ENCODE measurements at regions not wholly inside any gene's neighbourhood (a gene's known extent, or its start where the extent isn't known, plus 50 kb on each side); places are given as distances from the start of the nearest gene placed in this dataset.

- no peak for DNase-seq
Measured at GRCh38 chr13:53150568-53150967, 122.0 kb downstream of the OLFM4 start.

GRCh38 chr13:53151336-53152056 is 122.9 kb downstream of the OLFM4 start:
- peak; percentile 57 for DNase-seq

GRCh38 chr13:53152057-53152421 is 123.4 kb downstream of the OLFM4 start:
- no peak for DNase-seq

GRCh38 chr13:53158201-53158600 is 129.6 kb downstream of the OLFM4 start:
- DNase-seq, result no peak

- DNase-seq, result no peak
Measured at GRCh38 chr13:53159431-53159830, 130.8 kb downstream of the OLFM4 start.

GRCh38 chr13:53160211-53160610 is 131.6 kb downstream of the OLFM4 start:
- no peak for DNase-seq

DNA sequence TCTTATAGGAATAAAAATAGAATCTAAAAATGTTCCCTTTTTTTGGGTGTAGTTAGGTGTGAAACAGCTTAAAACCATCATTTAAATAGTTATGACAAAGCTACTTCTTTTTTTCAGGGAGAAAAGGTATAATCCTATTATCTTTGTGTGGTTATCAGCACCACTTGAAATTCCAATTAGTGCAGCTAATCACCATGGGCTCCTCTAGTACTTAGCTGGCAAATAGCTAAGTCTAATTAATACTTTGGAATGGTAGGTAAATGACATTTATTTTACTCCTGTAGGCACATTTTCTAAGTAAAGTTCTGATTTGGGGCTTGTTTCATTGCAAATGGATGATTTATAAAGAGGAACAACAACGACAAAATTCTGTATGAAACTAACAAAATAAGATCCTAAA is 132.6 kb downstream of the OLFM4 start:
- DNase-seq, result no peak

- DNase-seq, result no peak
Measured at GRCh38 chr13:53165261-53165660, 136.6 kb downstream of the OLFM4 start.

DNA sequence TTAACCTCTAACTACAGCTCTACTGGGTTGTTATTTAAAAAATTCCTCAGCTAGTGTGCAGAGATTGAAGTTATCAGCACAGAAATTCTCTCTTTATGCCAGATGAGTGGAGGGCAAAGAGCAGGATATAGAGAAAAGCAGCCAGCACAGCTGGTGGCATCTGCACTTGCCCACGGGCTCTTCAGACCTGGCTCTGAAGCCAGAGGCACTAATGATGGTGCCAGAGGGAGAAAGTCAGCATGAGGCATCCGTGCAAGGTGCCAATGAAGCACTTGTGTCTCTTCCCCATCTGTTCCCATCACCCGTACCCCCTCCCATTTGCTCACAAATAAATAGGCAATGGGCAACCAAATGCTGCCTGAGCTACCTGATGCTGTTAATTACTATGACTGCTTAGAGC is 138.9 kb downstream of the OLFM4 start:
- no peak for DNase-seq

DNA sequence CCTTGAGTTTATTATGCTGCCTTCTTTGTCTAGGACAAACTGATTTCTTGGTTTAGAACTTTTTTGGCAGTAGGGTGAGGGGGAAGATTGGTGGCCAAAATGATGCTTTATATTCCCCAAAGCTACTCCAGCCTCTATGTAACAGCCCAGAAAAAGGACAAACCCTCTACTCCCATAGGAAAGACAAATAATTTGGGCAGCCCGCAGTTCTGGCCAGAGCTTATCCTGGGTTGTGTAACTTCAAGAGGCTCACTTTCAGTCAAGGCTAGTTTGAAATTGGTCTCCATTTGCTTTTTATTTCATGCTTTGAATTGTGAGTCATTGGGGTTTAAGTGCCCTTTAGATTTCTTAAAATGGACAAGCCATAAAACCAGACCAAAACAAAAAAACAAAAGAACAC is 142.3 kb downstream of the OLFM4 start:
- no peak for DNase-seq

DNA sequence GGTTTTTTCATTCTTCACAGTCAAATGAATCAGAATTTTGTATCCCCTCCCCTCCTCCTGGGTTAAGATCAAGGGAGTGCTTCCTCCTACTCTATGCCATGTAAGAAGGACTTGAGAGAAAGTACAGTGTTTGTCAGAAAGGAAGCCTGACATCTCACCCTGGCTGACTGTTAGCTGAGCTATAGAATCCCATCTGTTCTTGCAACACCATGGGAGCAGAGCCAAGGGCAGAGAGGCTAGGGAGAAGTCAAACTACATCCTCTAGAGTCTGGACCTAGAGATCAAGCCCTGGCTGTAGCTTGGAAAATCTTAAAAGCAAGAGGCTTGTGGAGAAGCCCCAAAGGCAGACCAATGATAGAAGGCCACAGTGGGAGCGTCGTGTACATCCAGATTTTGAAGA is 145.9 kb downstream of the OLFM4 start:
- DNase-seq, result no peak

- DNase-seq, result no peak
Measured at GRCh38 chr13:53180684-53181083, 152.1 kb downstream of the OLFM4 start.

DNA sequence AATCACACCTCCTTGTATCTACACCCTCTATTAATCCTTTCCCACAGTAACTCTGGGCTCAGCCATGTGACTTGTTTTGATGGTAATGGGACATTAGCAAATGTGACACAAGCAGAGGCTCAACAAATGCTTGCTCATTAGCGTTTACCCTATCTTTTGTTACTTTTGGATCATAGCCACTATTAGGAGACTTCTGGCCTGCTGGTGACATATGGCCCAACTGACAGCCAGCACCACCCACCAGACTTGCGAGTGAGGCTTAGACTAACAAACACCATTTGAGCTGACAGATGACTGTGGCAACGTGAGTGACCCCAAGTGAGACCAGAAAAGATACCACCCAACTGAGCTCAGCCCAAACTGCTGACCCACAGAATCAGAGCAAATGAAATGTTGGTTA is 154.1 kb downstream of the OLFM4 start:
- no peak for DNase-seq

GRCh38 chr13:53188120-53188519 is 159.5 kb downstream of the OLFM4 start:
- DNase-seq, result no peak

DNA sequence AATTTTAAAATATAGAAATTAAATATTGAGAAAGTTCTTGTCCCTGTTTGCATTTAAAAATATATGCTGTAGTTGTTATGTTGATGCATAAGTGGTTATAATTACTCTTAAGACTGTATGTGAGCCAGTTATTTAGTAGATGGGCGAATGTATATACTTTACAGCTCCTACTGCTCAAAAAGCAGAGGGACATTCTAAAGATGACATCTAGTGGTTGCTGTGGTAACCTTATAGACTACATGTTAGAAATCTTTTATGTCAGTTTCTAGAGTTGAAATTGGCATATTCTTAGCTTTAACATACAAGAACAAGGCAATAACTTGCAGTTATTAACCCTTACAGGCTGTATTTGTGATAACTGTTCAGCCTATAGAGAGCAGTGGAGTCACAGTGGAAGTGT is 160.5 kb downstream of the OLFM4 start:
- no peak for DNase-seq

DNA sequence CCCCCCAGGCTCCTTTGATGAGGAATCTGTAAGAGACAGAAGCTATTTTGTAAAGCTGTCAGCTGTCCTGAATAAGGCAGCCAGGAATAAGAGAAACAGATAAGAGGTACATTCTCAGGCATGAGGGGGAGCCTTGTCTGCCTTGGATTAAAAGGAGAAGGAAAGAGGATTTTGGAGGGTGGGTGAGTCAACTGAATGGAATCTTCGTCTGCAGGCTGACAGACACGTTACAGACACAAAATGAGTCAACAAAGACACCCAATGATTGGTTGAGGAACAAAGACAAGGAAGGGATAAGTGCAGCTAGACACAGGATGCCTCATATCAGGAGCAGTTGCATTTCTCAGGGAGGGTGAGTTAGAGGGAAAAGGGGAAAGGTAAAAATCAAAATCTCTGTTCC is 162.5 kb downstream of the OLFM4 start:
- no peak for DNase-seq

DNA sequence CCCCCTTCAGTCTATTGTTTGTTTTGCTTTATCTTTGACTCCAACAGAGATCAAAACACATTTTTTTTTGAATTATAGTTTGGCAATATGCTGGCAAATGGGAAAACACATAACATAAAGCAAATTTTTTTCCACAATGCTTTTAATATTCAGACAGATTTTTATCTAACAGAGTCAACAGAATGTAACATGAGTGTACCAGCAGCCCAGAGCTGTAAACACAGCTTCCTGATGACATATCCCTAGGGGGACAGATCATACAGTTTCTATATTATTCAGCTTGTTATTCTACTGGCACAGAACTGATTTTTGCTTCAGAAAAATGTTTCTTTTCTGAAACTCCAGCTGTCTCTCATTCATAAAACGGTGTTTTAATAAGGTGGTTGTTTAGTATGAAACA is 168.8 kb downstream of the OLFM4 start:
- no peak for DNase-seq

- DNase-seq, result no peak
Measured at GRCh38 chr13:53198017-53198416, 169.4 kb downstream of the OLFM4 start.

GRCh38 chr13:53198736-53199135 is 170.1 kb downstream of the OLFM4 start:
- no peak for DNase-seq

GRCh38 chr13:53200075-53200474 is 171.5 kb downstream of the OLFM4 start:
- no peak for DNase-seq

GRCh38 chr13:53200498-53201453 is 172.2 kb downstream of the OLFM4 start:
- peak; percentile 51 for DNase-seq

DNA sequence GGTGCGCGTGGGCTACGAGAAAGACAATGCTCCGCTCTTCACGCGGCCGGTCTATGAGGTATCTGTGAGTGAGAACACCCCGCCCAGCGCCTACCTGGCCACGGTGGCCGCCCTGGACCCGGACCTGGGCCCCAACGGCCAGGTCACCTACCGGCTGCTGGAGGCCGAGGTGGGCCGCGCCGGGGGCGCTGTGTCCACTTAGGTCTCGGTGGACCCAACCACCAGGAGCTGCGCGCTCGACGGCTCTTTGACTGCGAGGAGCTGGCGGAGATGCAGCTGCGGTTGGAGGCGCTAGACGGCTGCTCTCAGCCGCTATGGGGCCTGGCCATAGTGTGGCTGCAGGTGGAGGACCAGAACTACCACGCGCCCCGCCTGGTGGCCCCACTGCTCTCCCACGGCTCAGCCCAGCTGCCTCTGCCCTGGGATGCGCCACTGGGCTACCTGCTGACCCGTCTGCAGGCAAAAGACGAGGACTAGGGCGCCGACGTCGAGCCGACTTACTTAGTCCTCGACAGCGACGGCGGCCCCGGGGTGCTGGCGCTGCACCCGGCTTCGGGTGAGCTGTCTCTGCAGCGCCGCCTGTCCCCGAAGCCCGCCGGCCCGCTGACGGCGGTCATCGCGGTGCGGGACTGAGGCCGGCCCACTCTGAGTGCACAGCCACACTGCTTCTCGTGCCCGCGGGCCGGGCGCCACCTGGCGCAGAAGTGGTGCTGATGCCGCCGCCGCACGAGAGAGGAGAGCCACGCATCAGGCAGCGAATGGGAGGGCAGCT is 173.0 kb downstream of the OLFM4 start:
- DNase-seq, result peak; percentile 2

DNA sequence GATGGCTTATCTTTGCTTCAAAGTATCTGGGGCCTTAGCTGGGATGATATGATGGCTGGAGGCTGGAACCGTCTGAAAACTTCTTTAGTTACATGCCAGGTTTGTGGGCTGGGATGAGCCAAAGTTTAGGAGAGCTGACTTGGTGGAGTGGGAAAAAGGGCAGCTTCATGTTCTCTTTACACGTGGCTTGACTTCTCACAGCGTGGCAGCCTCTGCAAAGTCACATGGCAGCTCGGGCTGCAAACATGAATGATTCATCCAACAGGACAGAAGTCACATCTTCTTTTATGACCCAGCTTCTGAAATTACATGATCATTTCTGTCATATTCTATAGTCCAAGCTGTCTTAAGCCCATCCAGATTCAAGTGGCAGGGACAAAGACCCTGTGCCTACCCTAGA is 176.0 kb downstream of the OLFM4 start:
- no peak for DNase-seq

GRCh38 chr13:53206455-53206854 is 177.8 kb downstream of the OLFM4 start:
- no peak for DNase-seq

Data from suppressor macrophage treated with lipopolysaccharide for 4 hours (primary cell).